ENCODE measurements at regions not wholly inside any gene's neighbourhood (a gene's known extent, or its start where the extent isn't known, plus 50 kb on each side); places are given as distances from the start of the nearest gene placed in this dataset.

GRCh38 chr7:46212425-46213153, 291.5 kb upstream of the IGFBP3 start:
- Mint-ChIP-seq H3K36me3 (no peaks in the 10 kb centered on the region), H3K4me3 (no peak overlapping the region), H3K9me3 (no peaks in the 10 kb centered on the region), H3K27me3 (no peaks in the 10 kb centered on the region), H3K4me1 (no peaks in the 10 kb centered on the region), H3K27ac (no peak overlapping the region)
- no peak for ATAC-seq (ENCODE audit: low read depth)
- no peak for DNase-seq
- POLR2A ChIA-PET, result no interaction called here

GRCh38 chr7:46210467-46210866, 289.4 kb upstream of the IGFBP3 start:
- H3K27ac Mint-ChIP-seq, result no peak overlapping the region
- H3K4me3 Mint-ChIP-seq, result no peak overlapping the region

GRCh38 chr7:46209611-46210388, 288.7 kb upstream of the IGFBP3 start:
- Mint-ChIP-seq H3K27ac (no peak overlapping the region), H3K27me3 (no peaks in the 10 kb centered on the region), H3K9me3 (no peaks in the 10 kb centered on the region), H3K4me3 (no peak overlapping the region), H3K36me3 (no peaks in the 10 kb centered on the region), H3K4me1 (no peaks in the 10 kb centered on the region)
- DNase-seq, result no peak
- ATAC-seq (ENCODE audit: low read depth), result no peak
- POLR2A ChIA-PET, result no interaction called here

More at GRCh38 chr7:46210467-46210866, 289.4 kb upstream of the IGFBP3 start:
- Mint-ChIP-seq H3K36me3 (no peaks in the 10 kb centered on the region), H3K27me3 (no peaks in the 10 kb centered on the region), H3K9me3 (no peaks in the 10 kb centered on the region), H3K4me1 (no peaks in the 10 kb centered on the region)
- ATAC-seq (ENCODE audit: low read depth) (no peak), DNase-seq (no peak)
- POLR2A ChIA-PET, result no interaction called here

- ATAC-seq (ENCODE audit: low read depth), result no peak
- no peak overlapping the region for H3K27ac Mint-ChIP-seq
- no peaks in the 10 kb centered on the region for H3K9me3 Mint-ChIP-seq
- DNase-seq, result no peak
- no peaks in the 10 kb centered on the region for H3K36me3 Mint-ChIP-seq
- no peaks in the 10 kb centered on the region for H3K27me3 Mint-ChIP-seq
- no peak overlapping the region for H3K4me3 Mint-ChIP-seq
- POLR2A ChIA-PET, result no interaction called here
- H3K4me1 Mint-ChIP-seq, result no peaks in the 10 kb centered on the region
Observed at GRCh38 chr7:46208635-46209525, 287.8 kb upstream of the IGFBP3 start.

- ATAC-seq (ENCODE audit: low read depth), result no peak
- DNase-seq, result no peak
- no peaks in the 10 kb centered on the region for H3K4me1 Mint-ChIP-seq
- no peaks in the 10 kb centered on the region for H3K9me3 Mint-ChIP-seq
- H3K36me3 Mint-ChIP-seq, result no peaks in the 10 kb centered on the region
- H3K27me3 Mint-ChIP-seq, result no peaks in the 10 kb centered on the region
- no peak overlapping the region for H3K4me3 Mint-ChIP-seq
- POLR2A ChIA-PET, result no interaction called here
- H3K27ac Mint-ChIP-seq, result no peak overlapping the region
Observed at GRCh38 chr7:46207931-46208634, 287.0 kb upstream of the IGFBP3 start.

GRCh38 chr7:46206476-46207060, 285.5 kb upstream of the IGFBP3 start:
- Mint-ChIP-seq H3K4me1 (no peaks in the 10 kb centered on the region), H3K9me3 (no peaks in the 10 kb centered on the region), H3K4me3 (no peak overlapping the region), H3K36me3 (no peaks in the 10 kb centered on the region), H3K27me3 (peaks cover 2% of the 10 kb centered on the region), H3K27ac (no peak overlapping the region)
- ATAC-seq (ENCODE audit: low read depth) (no peak), DNase-seq (no peak)
- POLR2A ChIA-PET, result no interaction called here

- H3K36me3 Mint-ChIP-seq, result no peaks in the 10 kb centered on the region
- POLR2A ChIA-PET, result no interaction called here
- no peaks in the 10 kb centered on the region for H3K4me1 Mint-ChIP-seq
- no peak for DNase-seq
- no peak overlapping the region for H3K4me3 Mint-ChIP-seq
- no peak for ATAC-seq (ENCODE audit: low read depth)
- H3K27me3 Mint-ChIP-seq, result peaks cover 2% of the 10 kb centered on the region
- H3K27ac Mint-ChIP-seq, result no peak overlapping the region
- no peaks in the 10 kb centered on the region for H3K9me3 Mint-ChIP-seq
Observed at GRCh38 chr7:46205478-46205877, 284.4 kb upstream of the IGFBP3 start.

GRCh38 chr7:46203926-46204325, 282.9 kb upstream of the IGFBP3 start:
- POLR2A ChIA-PET, result no interaction called here
- no peak for ATAC-seq (ENCODE audit: low read depth)
- no peaks in the 10 kb centered on the region for H3K9me3 Mint-ChIP-seq
- peaks cover 2% of the 10 kb centered on the region for H3K27me3 Mint-ChIP-seq
- H3K36me3 Mint-ChIP-seq, result no peaks in the 10 kb centered on the region
- no peak for DNase-seq
- H3K27ac Mint-ChIP-seq, result no peak overlapping the region
- no peak overlapping the region for H3K4me3 Mint-ChIP-seq
- H3K4me1 Mint-ChIP-seq, result no peaks in the 10 kb centered on the region

- no peak for DNase-seq
- H3K9me3 Mint-ChIP-seq, result no peaks in the 10 kb centered on the region
- peaks cover 2% of the 10 kb centered on the region for H3K27me3 Mint-ChIP-seq
- no peak overlapping the region for H3K4me3 Mint-ChIP-seq
- no peaks in the 10 kb centered on the region for H3K36me3 Mint-ChIP-seq
- no peak for ATAC-seq (ENCODE audit: low read depth)
- no peak overlapping the region for H3K27ac Mint-ChIP-seq
- H3K4me1 Mint-ChIP-seq, result no peaks in the 10 kb centered on the region
- POLR2A ChIA-PET, result no interaction called here
Observed at GRCh38 chr7:46202379-46202778, 281.3 kb upstream of the IGFBP3 start.

- H3K4me3 Mint-ChIP-seq, result no peak overlapping the region
- POLR2A ChIA-PET, result no interaction called here
- ATAC-seq (ENCODE audit: low read depth) (no peak), DNase-seq (no peak)
- no peaks in the 10 kb centered on the region for H3K4me1 Mint-ChIP-seq
- peaks cover 2% of the 10 kb centered on the region for H3K27me3 Mint-ChIP-seq
- H3K9me3 Mint-ChIP-seq, result no peaks in the 10 kb centered on the region
- no peaks in the 10 kb centered on the region for H3K36me3 Mint-ChIP-seq
- H3K27ac Mint-ChIP-seq, result no peak overlapping the region
Observed at GRCh38 chr7:46201961-46202360, 280.9 kb upstream of the IGFBP3 start.

GRCh38 chr7:46198701-46199100, 277.6 kb upstream of the IGFBP3 start:
- no peaks in the 10 kb centered on the region for H3K4me1 Mint-ChIP-seq
- POLR2A ChIA-PET, result no interaction called here
- ATAC-seq (ENCODE audit: low read depth), result no peak
- no peaks in the 10 kb centered on the region for H3K36me3 Mint-ChIP-seq
- no peak for DNase-seq
- peaks cover 2% of the 10 kb centered on the region for H3K27me3 Mint-ChIP-seq
- no peak overlapping the region for H3K27ac Mint-ChIP-seq
- peaks cover 1% of the 10 kb centered on the region for H3K9me3 Mint-ChIP-seq
- no peak overlapping the region for H3K4me3 Mint-ChIP-seq

- H3K9me3 Mint-ChIP-seq, result peaks cover 1% of the 10 kb centered on the region
- no peak overlapping the region for H3K4me3 Mint-ChIP-seq
- DNase-seq, result no peak
- no peak for ATAC-seq (ENCODE audit: low read depth)
- no peaks in the 10 kb centered on the region for H3K36me3 Mint-ChIP-seq
- peaks cover 2% of the 10 kb centered on the region for H3K27me3 Mint-ChIP-seq
- H3K4me1 Mint-ChIP-seq, result no peaks in the 10 kb centered on the region
- POLR2A ChIA-PET, result no interaction called here
- no peak overlapping the region for H3K27ac Mint-ChIP-seq
Observed at GRCh38 chr7:46197785-46198540, 276.9 kb upstream of the IGFBP3 start.
